ENCODE measurements at regions not wholly inside any gene's neighbourhood (a gene's known extent, or its start where the extent isn't known, plus 50 kb on each side); places are given as distances from the start of the nearest gene placed in this dataset.

DNA sequence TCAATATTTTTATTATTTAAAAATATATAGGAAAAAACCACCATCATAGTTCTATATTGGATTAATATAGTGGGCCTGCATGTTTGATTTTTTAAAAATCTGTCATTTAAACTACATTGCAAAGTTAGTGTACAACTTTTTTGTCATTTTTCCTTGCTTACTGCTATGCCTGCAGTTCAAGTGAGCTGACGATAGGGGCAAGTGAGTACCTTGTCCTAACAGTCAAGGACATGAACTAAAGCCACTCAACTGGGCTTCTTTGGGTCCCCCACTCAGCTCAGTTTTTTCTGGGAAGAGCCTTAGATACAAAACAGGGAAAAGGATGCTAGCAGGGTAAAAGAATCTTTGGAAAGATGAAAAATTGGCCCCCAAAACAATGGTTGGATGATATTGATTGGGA, 269.9 kb downstream of the MAN2A1 start:
- Mint-ChIP-seq H3K27me3 (ENCODE audit: insufficient read depth) (peaks cover 6% of the 10 kb centered on the region; the same call in 1 of the 2 replicates), H3K36me3 (ENCODE audit: low read depth) (no peaks in the 10 kb centered on the region), H3K9me3 (no peaks in the 10 kb centered on the region), H3K4me3 (no peak overlapping the region), H3K27ac (no peak overlapping the region), H3K4me1 (ENCODE audit: low read depth) (no peaks in the 10 kb centered on the region)
- TF ChIP-seq, protein P1, sequence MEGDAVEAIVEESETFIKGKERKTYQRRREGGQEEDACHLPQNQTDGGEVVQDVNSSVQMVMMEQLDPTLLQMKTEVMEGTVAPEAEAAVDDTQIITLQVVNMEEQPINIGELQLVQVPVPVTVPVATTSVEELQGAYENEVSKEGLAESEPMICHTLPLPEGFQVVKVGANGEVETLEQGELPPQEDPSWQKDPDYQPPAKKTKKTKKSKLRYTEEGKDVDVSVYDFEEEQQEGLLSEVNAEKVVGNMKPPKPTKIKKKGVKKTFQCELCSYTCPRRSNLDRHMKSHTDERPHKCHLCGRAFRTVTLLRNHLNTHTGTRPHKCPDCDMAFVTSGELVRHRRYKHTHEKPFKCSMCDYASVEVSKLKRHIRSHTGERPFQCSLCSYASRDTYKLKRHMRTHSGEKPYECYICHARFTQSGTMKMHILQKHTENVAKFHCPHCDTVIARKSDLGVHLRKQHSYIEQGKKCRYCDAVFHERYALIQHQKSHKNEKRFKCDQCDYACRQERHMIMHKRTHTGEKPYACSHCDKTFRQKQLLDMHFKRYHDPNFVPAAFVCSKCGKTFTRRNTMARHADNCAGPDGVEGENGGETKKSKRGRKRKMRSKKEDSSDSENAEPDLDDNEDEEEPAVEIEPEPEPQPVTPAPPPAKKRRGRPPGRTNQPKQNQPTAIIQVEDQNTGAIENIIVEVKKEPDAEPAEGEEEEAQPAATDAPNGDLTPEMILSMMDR (IDR thresholded peaks at IDR 0.05): peak; percentile 46
- no peak for DNase-seq

GRCh38 chr5:109961751-109962150, 272.0 kb downstream of the MAN2A1 start:
- H3K27ac Mint-ChIP-seq: no peak overlapping the region
- H3K36me3 Mint-ChIP-seq (ENCODE audit: low read depth): no peaks in the 10 kb centered on the region
- H3K4me3 Mint-ChIP-seq: no peak overlapping the region
- no peaks in the 10 kb centered on the region for H3K9me3 Mint-ChIP-seq
- TF ChIP-seq, protein P1 (IDR thresholded peaks at IDR 0.05): no peak
- no peaks in the 10 kb centered on the region for H3K4me1 Mint-ChIP-seq (ENCODE audit: low read depth)
- H3K27me3 Mint-ChIP-seq (ENCODE audit: insufficient read depth): peaks cover 6% of the 10 kb centered on the region; the same call in 1 of the 2 replicates
- no peak for DNase-seq

DNA sequence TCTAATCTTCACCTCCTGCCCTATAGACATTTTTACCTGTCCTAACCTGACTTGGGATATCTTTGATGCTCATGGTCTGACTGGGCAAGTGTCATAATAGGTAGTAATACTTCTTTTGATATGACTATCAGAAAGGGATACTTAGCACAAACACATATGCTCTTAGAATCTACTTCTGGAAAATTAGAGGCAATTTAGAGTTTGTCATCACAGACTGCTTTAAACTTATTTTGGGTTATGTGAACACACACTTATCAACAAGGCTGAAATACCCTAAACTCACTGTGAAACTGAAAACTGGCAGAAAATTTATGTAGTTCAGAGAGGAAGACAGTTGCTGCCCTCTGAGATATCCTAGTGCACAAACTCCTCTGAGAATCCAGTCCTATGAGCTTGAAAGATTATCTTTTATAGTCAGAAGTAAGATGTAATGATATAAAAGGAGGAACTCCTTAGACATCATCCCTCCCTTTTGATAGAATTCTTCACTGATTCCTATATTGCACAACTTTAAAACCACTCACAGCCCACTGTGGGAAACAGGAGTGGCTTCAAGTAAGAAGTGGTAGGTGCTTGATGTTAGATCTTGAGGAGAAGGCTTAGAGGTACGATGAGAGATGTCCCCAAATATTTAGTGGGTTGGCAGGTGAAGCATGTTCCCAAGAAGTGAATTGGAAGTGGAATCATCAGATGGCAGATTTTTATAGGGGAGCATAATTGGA, 273.3 kb downstream of the MAN2A1 start:
- Mint-ChIP-seq H3K4me1 (ENCODE audit: low read depth) (no peaks in the 10 kb centered on the region), H3K4me3 (no peak overlapping the region), H3K9me3 (no peaks in the 10 kb centered on the region), H3K36me3 (ENCODE audit: low read depth) (no peaks in the 10 kb centered on the region), H3K27ac (no peak overlapping the region), H3K27me3 (ENCODE audit: insufficient read depth) (peaks cover 3% of the 10 kb centered on the region; the same call in 1 of the 2 replicates)
- no peak for DNase-seq
- TF ChIP-seq, protein P1 (IDR thresholded peaks at IDR 0.05): no peak

- Mint-ChIP-seq H3K27me3 (ENCODE audit: insufficient read depth) (peaks cover 3% of the 10 kb centered on the region; the same call in 1 of the 2 replicates), H3K9me3 (no peaks in the 10 kb centered on the region), H3K4me3 (no peak overlapping the region), H3K4me1 (ENCODE audit: low read depth) (no peaks in the 10 kb centered on the region), H3K27ac (no peak overlapping the region), H3K36me3 (ENCODE audit: low read depth) (no peaks in the 10 kb centered on the region)
- TF ChIP-seq, protein P1 (IDR thresholded peaks at IDR 0.05): no peak
- no peak for DNase-seq
Observed at GRCh38 chr5:109964136-109964535, 274.4 kb downstream of the MAN2A1 start.

DNA sequence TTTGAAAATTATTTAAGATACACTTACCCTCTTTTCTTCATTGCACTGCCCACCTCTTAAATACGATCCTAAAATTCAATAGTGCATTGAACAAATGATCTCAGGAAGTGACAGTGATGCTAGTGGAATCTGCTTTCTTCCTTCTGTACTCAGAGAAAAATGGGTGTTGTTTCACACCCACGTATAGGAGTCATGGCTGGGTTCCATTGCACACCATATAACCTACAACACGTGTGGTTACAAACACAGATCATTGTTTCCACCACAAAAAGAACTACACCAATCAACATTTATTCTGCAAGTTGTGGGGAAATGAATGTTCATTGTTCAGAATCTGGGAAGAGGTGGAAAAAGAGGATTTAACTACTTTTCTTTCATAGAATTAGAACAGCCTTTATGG, 275.9 kb downstream of the MAN2A1 start:
- Mint-ChIP-seq H3K27me3 (ENCODE audit: insufficient read depth) (no peaks in the 10 kb centered on the region; the same call in 1 of the 2 replicates), H3K9me3 (no peaks in the 10 kb centered on the region), H3K27ac (no peak overlapping the region), H3K36me3 (ENCODE audit: low read depth) (no peaks in the 10 kb centered on the region), H3K4me3 (no peak overlapping the region), H3K4me1 (ENCODE audit: low read depth) (no peaks in the 10 kb centered on the region)
- DNase-seq: no peak
- TF ChIP-seq, protein P1 (IDR thresholded peaks at IDR 0.05): no peak

Data from HFFc6 (cell line).